ENCODE measurements at regions not wholly inside any gene's neighbourhood (a gene's known extent, or its start where the extent isn't known, plus 50 kb on each side); places are given as distances from the start of the nearest gene placed in this dataset.

DNA sequence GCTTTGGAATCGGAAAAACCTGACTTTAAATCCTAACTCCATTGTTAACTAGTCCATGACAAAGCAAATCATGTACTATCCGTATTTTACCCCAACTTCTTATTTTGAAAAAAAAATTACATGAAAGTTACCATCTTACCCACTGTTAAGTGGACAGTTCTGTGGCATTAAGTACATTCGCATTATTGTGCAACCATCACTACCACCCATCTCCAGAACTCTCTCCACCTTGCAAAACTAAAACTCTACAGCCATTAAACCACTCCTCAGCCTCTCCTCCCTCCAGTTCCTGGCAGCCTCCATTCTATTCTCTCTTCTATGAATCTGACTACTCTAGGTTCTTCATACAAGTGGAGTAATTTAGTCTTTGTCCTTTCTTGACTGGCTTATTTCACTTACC lies 176.5 kb downstream of the USP12 start:
- intact Hi-C loops (cut with micrococcal nuclease): no loop called here
- Mint-ChIP-seq H3K4me1 (peaks cover 40% of the 10 kb centered on the region), H3K9me3 (no peaks in the 10 kb centered on the region), H3K27ac (no peak overlapping the region), H3K4me3 (no peak overlapping the region), H3K36me3 (ENCODE audit: low read depth) (no peaks in the 10 kb centered on the region), H3K27me3 (no peaks in the 10 kb centered on the region)
- ATAC-seq (ENCODE audit: low read depth): no peak
- TF ChIP-seq, protein P1, sequence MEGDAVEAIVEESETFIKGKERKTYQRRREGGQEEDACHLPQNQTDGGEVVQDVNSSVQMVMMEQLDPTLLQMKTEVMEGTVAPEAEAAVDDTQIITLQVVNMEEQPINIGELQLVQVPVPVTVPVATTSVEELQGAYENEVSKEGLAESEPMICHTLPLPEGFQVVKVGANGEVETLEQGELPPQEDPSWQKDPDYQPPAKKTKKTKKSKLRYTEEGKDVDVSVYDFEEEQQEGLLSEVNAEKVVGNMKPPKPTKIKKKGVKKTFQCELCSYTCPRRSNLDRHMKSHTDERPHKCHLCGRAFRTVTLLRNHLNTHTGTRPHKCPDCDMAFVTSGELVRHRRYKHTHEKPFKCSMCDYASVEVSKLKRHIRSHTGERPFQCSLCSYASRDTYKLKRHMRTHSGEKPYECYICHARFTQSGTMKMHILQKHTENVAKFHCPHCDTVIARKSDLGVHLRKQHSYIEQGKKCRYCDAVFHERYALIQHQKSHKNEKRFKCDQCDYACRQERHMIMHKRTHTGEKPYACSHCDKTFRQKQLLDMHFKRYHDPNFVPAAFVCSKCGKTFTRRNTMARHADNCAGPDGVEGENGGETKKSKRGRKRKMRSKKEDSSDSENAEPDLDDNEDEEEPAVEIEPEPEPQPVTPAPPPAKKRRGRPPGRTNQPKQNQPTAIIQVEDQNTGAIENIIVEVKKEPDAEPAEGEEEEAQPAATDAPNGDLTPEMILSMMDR (IDR thresholded peaks at IDR 0.05): no peak
- DNase-seq: no peak
- ChIA-PET POLR2A (no interaction called here), CTCF (no interaction called here)

DNA sequence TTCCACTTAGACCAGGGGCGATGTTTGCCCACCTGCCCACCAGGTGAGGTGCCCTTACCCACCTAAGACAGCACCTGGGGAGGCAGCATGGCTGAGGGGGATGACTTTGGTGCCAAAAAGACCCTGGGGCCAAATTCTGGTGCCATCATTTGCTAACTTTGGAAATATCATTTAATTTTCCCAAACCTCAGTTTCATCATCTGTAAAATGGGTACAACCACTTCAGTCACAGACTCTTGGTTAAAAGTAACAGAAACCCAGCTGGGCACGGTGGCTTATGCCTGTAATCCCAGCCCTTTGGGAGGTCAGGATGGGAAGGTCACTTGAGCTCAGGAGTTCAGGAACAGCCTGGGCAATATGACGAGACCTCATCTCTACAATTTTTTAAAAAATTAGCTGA lies 177.8 kb downstream of the USP12 start:
- H3K27me3 Mint-ChIP-seq: peaks cover 4% of the 10 kb centered on the region
- H3K4me3 Mint-ChIP-seq: no peak overlapping the region
- ATAC-seq (ENCODE audit: low read depth) (no peak), DNase-seq (no peak)
- H3K4me1 Mint-ChIP-seq: peaks cover 34% of the 10 kb centered on the region
- no peak overlapping the region for H3K27ac Mint-ChIP-seq
- CTCF ChIA-PET: no interaction called here
- POLR2A ChIA-PET: no interaction called here
- no peaks in the 10 kb centered on the region for H3K9me3 Mint-ChIP-seq
- no peaks in the 10 kb centered on the region for H3K36me3 Mint-ChIP-seq (ENCODE audit: low read depth)
- intact Hi-C loops (cut with micrococcal nuclease): no loop called here
- TF ChIP-seq, protein P1 (IDR thresholded peaks at IDR 0.05): no peak

GRCh38 chr13:26992951-26993719 lies 178.5 kb downstream of the USP12 start:
- ChIA-PET POLR2A (no interaction called here), CTCF (no interaction called here)
- no peak for DNase-seq
- H3K4me3 Mint-ChIP-seq: no peak overlapping the region
- no peak for ATAC-seq (ENCODE audit: low read depth)
- TF ChIP-seq, protein P1 (IDR thresholded peaks at IDR 0.05): no peak
- peaks cover 4% of the 10 kb centered on the region for H3K27me3 Mint-ChIP-seq
- H3K4me1 Mint-ChIP-seq: peaks cover 30% of the 10 kb centered on the region
- intact Hi-C loops (cut with micrococcal nuclease): no loop called here
- no peaks in the 10 kb centered on the region for H3K36me3 Mint-ChIP-seq (ENCODE audit: low read depth)
- no peak overlapping the region for H3K27ac Mint-ChIP-seq
- H3K9me3 Mint-ChIP-seq: no peaks in the 10 kb centered on the region

- TF ChIP-seq, protein P1 (IDR thresholded peaks at IDR 0.05): no peak
- Mint-ChIP-seq H3K9me3 (no peaks in the 10 kb centered on the region), H3K4me1 (peaks cover 16% of the 10 kb centered on the region), H3K27ac (no peak overlapping the region), H3K36me3 (ENCODE audit: low read depth) (no peaks in the 10 kb centered on the region), H3K4me3 (no peak overlapping the region), H3K27me3 (peaks cover 4% of the 10 kb centered on the region)
- intact Hi-C loops (cut with micrococcal nuclease): no loop called here
- ATAC-seq (ENCODE audit: low read depth) (no peak), DNase-seq (no peak)
- CTCF ChIA-PET: no interaction called here
- POLR2A ChIA-PET: no interaction called here
These were observed 180.0 kb downstream of the USP12 start for GRCh38 chr13:26991508-26992181.

- Mint-ChIP-seq H3K36me3 (ENCODE audit: low read depth) (no peaks in the 10 kb centered on the region), H3K4me1 (peaks cover 5% of the 10 kb centered on the region), H3K27ac (no peak overlapping the region), H3K4me3 (no peak overlapping the region), H3K27me3 (peaks cover 4% of the 10 kb centered on the region), H3K9me3 (no peaks in the 10 kb centered on the region)
- intact Hi-C loops (cut with micrococcal nuclease): no loop called here
- ChIA-PET POLR2A (no interaction called here), CTCF (interaction anchor here (5.5 kb wide), 1 partner anchor 370 kb away, joined by 185 read pairs; no protein-coding TSS in a partner anchor)
- DNase-seq (no peak), ATAC-seq (ENCODE audit: low read depth) (no peak)
- TF ChIP-seq, protein P1 (IDR thresholded peaks at IDR 0.05): no peak
These were observed 181.5 kb downstream of the USP12 start for GRCh38 chr13:26989957-26990713.
